ENCODE measurements at regions not wholly inside any gene's neighbourhood (a gene's known extent, or its start where the extent isn't known, plus 50 kb on each side); places are given as distances from the start of the nearest gene placed in this dataset.

GRCh38 chr1:69175053-69175452 lies 392.7 kb upstream of the LRRC7 start (continued):
- no peak for TF ChIP-seq ZNF532 (CRISPR knock-in tag; IDR thresholded peaks at IDR 0.05; ENCODE audit: borderline replicate concordance)
- TF ChIP-seq RORB (CRISPR knock-in tag; IDR thresholded peaks at IDR 0.05) = no peak
- TF ChIP-seq NFATC4 (CRISPR knock-in tag; IDR thresholded peaks at IDR 0.05) = no peak

- Mint-ChIP-seq H3K4me3 (no peak overlapping the region), H3K27ac (no peak overlapping the region), H3K4me1 (peaks cover 7% of the 10 kb centered on the region; the same call in 1 of the 2 replicates), H3K36me3 (no peaks in the 10 kb centered on the region), H3K9me3 (no peaks in the 10 kb centered on the region), H3K27me3 (ENCODE audit: low read depth) (no peaks in the 10 kb centered on the region)
- ATAC-seq (no peak), DNase-seq (ENCODE audit: low spot score) (no peak)
- ChIA-PET POLR2A (no interaction called here), CTCF (no interaction called here)
- TF ChIP-seq EMX1 (CRISPR knock-in tag; IDR thresholded peaks at IDR 0.05) = no peak
- TF ChIP-seq ETV6 (CRISPR knock-in tag; IDR thresholded peaks at IDR 0.05) = no peak
- no peak for TF ChIP-seq FOXP1 (CRISPR knock-in tag; IDR thresholded peaks at IDR 0.05; ENCODE audit: borderline replicate concordance)
- TF ChIP-seq MXD4 (CRISPR knock-in tag; IDR thresholded peaks at IDR 0.05; ENCODE audit: borderline replicate concordance) = no peak
- TF ChIP-seq CREM (CRISPR knock-in tag; IDR thresholded peaks at IDR 0.05) = no peak
- TF ChIP-seq JUN (CRISPR knock-in tag; IDR thresholded peaks at IDR 0.05) = no peak
- TF ChIP-seq SOX15 (CRISPR knock-in tag; IDR thresholded peaks at IDR 0.05) = no peak
- TF ChIP-seq ZNF263 (CRISPR knock-in tag; IDR thresholded peaks at IDR 0.05; ENCODE audit: low read depth) = no peak
- TF ChIP-seq ZMAT4 (CRISPR knock-in tag; IDR thresholded peaks at IDR 0.05) = no peak
- no peak for TF ChIP-seq ZNF219 (CRISPR knock-in tag; IDR thresholded peaks at IDR 0.05; ENCODE audit: borderline replicate concordance)
- TF ChIP-seq MAX (CRISPR knock-in tag; IDR thresholded peaks at IDR 0.05) = no peak
- no peak for TF ChIP-seq SMAD4 (CRISPR knock-in tag; IDR thresholded peaks at IDR 0.05)
- TF ChIP-seq SP1 (CRISPR knock-in tag; conservative IDR thresholded peaks at IDR 0.05) = no peak
- no peak for TF ChIP-seq ZNF317 (CRISPR knock-in tag; IDR thresholded peaks at IDR 0.05; ENCODE audit: borderline replicate concordance, low read depth)
- TF ChIP-seq ZBTB43 (CRISPR knock-in tag; IDR thresholded peaks at IDR 0.05) = no peak
- no peak for TF ChIP-seq CTCF (IDR thresholded peaks at IDR 0.05)
- TF ChIP-seq NFYB (CRISPR knock-in tag; conservative IDR thresholded peaks at IDR 0.05; ENCODE audit: low read depth) = no peak
These were observed 387.4 kb upstream of the LRRC7 start for GRCh38 chr1:69180358-69180757.

All from WTC11 (cell line).